Astrocyte of the cerebellum (primary cell): ENCODE measurements at regions not wholly inside any gene's neighbourhood (a gene's known extent, or its start where the extent isn't known, plus 50 kb on each side); places are given as distances from the start of the nearest gene placed in this dataset.

Source experiments
- DNase-seq: peaks from one replicate; pipeline ENCODE4 v3.0.0-alpha.2; 2011; ENCODE audit warnings: low read depth
- H3K4me3 ChIP-seq: 2 replicates; pipeline ENCODE4 v1.5.1; 2011; ENCODE audit warnings: mild to moderate bottlenecking, low read depth, low read length, moderate library complexity
- CTCF ChIP-seq: IDR thresholded peaks from 2 replicates; pipeline ENCODE4 v1.5.1; 2012; ENCODE audit warnings: low read length, low read depth, moderate library complexity, mild to moderate bottlenecking; ENCODE audit errors: missing control alignments
- in situ Hi-C: cut with HindIII; loops from 2 replicates; pipeline ENCODE4 v1.10.0; 2017; ENCODE audit warnings: low sequenced_read_pairs

GRCh38 chr10:107807836-107808235, 643.3 kb upstream of the SORCS1 start:
- in situ Hi-C loops, result no loop called here
- DNase-seq, result no peak
- no peak for TF ChIP-seq CTCF
- no peak overlapping the region for H3K4me3 ChIP-seq

GRCh38 chr10:107806026-107806425, 641.5 kb upstream of the SORCS1 start:
- TF ChIP-seq CTCF, result no peak
- no peak overlapping the region for H3K4me3 ChIP-seq
- no peak for DNase-seq
- in situ Hi-C loops, result no loop called here

GRCh38 chr10:107803546-107803945, 639.0 kb upstream of the SORCS1 start:
- no peak overlapping the region for H3K4me3 ChIP-seq
- DNase-seq, result no peak
- TF ChIP-seq CTCF, result no peak
- in situ Hi-C loops, result no loop called here

- no peak for DNase-seq
- no peak overlapping the region for H3K4me3 ChIP-seq
- no peak for TF ChIP-seq CTCF
- in situ Hi-C loops, result no loop called here
These were observed 635.6 kb upstream of the SORCS1 start for GRCh38 chr10:107800061-107800460.

GRCh38 chr10:107790271-107790670, 625.8 kb upstream of the SORCS1 start:
- no peak for TF ChIP-seq CTCF
- DNase-seq, result no peak
- no peak overlapping the region for H3K4me3 ChIP-seq
- in situ Hi-C loops, result no loop called here

DNA sequence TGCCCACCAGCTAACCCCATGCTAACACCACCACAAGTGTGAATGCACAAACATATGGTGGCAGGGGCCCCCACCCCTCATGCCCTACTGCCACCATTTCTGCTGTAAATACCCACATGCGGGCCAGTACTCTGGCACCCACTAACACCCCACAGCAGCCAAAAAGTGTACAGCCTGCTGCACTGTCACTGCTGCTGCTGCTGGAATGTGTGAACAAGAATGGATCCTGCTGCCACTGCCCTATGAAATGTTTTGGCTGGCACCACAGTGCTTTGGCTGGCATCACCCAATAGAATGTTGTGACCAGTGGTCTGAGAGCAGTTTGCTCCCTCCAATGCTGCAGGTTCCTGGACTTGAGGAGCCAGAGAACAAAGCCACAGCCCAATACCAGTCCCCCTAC, 606.6 kb upstream of the SORCS1 start:
- in situ Hi-C loops, result no loop called here
- DNase-seq, result no peak
- no peak overlapping the region for H3K4me3 ChIP-seq
- TF ChIP-seq CTCF, result no peak

DNA sequence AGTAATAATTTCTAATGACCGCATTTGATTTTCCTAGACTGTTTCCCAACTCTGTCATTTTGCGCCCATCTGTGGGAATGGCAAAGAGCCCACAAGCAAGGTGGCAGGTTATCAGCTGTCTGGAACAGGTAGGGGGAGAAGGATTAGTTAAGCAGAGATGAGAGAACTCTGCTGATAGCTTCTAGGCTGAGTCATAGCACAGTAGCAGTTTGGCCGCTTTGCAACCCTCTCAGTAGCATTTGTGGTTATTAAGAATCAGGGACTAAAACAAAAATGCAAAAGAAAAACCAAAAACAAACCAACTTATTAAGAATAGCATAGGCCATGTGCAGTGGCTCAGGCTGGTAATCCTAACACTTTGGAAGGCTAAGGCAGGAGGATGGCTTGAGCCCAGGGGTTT, 602.7 kb upstream of the SORCS1 start:
- in situ Hi-C loops, result no loop called here

More for the DNA sequence above, 602.7 kb upstream of the SORCS1 start:
- H3K4me3 ChIP-seq, result no peak overlapping the region
- no peak for DNase-seq
- no peak for TF ChIP-seq CTCF
